Skeletal muscle tissue (tissue), 3 donors: ENCODE measurements at regions not wholly inside any gene's neighbourhood (a gene's known extent, or its start where the extent isn't known, plus 50 kb on each side); places are given as distances from the start of the nearest gene placed in this dataset.

Experiments
- H3K27ac ChIP-seq: one replicate; pipeline ENCODE4 v1.7.0; 2013; ENCODE audit warnings: mild to moderate bottlenecking, low read depth, low read length, inconsistent platforms
- H3K27me3 ChIP-seq, 3 donors: one replicate each; pipeline ENCODE4 v1.7.0; 2013; ENCODE audit warnings: low read length in 3 of 3; ENCODE audit not compliant: control insufficient read depth in 3 of 3, insufficient read depth in 3 of 3
- H3K36me3 ChIP-seq, 3 donors: one replicate each; pipeline ENCODE4 v1.7.0; 2013; ENCODE audit warnings: low read length in 3 of 3; ENCODE audit not compliant: control insufficient read depth in 3 of 3, insufficient read depth in 3 of 3
- H3K4me1 ChIP-seq, 3 donors: one replicate each; pipeline ENCODE4 v1.7.0; 2013; ENCODE audit warnings: low read length in 3 of 3, mild to moderate bottlenecking in 3 of 3; ENCODE audit not compliant: control insufficient read depth in 3 of 3, insufficient read depth in 3 of 3
- H3K4me3 ChIP-seq, 3 donors: one replicate each; pipeline ENCODE4 v1.7.0; 2013; ENCODE audit warnings: low read length in 3 of 3
- H3K9ac ChIP-seq, 3 donors: one replicate each; pipeline ENCODE4 v1.7.0; 2013; ENCODE audit warnings: low read length in 3 of 3, mild to moderate bottlenecking in 3 of 3, moderate library complexity in 2 of 3, low read depth in 1 of 3
- H3K9me3 ChIP-seq, 3 donors: one replicate each; pipeline ENCODE4 v1.7.0; 2013; ENCODE audit warnings: low read length in 3 of 3; ENCODE audit not compliant: control insufficient read depth in 3 of 3
- donor health status: Osteomylitis.

DNA sequence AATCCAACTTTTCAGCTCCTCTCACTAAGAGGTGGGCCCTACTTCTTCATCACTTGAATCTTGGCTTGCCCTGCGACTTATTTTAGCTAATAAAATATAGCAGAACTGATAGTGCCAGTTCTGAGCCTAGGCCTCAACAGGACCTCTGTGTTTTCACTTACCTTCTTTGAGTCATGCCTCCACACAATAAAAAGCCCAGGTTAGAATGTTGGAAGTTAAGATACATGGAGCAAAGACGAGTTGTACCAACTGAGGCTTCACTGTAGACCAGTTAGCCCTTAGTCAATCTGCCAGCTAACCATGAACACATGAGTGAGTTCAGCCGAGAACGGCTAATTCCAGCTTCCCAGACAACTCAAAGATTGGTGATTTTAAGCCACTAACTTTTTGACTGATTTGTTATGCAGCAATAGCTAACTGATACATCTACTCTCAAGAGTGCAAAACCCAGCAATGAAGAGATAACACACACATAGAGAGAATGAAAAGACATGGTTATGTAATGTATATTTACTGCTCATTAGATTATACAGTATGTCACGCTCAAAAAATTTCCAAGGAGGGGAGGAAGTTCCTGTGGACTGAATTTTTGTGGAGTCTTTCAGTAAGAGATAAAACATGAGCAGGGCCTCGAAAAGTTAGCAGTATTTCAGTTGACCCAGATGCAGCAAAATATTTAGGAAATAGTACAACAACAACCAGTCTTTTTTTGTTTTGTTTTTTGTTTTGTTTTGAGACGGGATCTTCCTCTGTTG, 181.1 kb downstream of the MYCN start:
- H3K27ac ChIP-seq: no peak overlapping the region
- no peak overlapping the region for H3K9ac ChIP-seq
- no peaks in the 10 kb centered on the region for H3K4me1 ChIP-seq
- no peaks in the 10 kb centered on the region for H3K36me3 ChIP-seq
- no peaks in the 10 kb centered on the region for H3K9me3 ChIP-seq
- H3K27me3 ChIP-seq: no peaks in the 10 kb centered on the region
- no peak overlapping the region for H3K4me3 ChIP-seq

DNA sequence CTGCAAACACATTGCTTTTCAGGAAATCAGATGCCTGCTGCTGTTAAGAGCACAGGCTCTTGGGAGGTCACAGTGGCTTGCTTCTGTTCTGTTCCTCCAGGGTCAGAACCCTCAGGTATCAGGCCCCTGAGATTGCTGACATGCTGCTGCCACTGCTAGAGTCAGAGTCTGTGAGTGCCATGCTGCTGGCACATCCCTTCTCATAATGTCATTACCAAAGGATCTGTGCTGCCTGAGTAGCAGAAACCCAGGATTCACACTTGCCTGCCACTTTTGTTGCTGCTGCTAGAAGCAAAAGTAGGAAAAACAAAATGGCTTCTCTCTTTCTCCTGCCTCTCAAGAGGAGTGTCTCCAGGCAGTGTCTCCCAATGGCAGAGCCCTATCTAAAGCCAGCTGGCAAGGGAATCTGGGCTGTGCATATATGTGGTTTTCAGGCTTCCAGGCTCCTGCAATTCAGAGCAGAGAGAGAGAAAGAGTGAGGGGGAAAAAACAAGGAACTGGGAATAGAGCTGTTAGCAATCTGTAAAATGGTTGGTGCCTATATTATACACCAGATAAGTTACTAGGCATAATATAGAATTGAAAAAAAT, 180.3 kb downstream of the MYCN start:
- Histone ChIP-seq H3K9ac (no peak overlapping the region), H3K4me3 (no peak overlapping the region), H3K27me3 (no peaks in the 10 kb centered on the region), H3K27ac (no peak overlapping the region), H3K36me3 (no peaks in the 10 kb centered on the region), H3K9me3 (no peaks in the 10 kb centered on the region), H3K4me1 (no peaks in the 10 kb centered on the region)

DNA sequence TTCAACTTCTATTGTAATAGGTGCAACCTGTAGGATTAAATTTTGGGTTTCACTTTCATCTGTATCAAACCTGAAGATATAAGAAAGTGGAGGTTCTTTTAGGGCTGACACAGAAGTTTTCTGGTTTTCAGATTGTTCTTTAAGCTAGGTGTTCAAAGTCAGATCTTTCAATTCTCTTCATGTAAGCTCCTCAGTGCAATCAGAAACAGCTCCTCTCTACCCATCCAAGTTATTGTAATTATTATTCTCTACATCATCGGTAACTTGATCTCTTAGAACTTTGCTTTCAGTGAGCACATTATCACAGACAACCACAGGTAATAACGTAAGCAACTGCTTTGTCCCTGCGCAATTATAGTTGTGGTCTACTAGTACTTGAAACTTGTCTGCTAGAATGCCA, 179.4 kb downstream of the MYCN start:
- Histone ChIP-seq H3K9ac (no peak overlapping the region), H3K4me1 (no peaks in the 10 kb centered on the region), H3K9me3 (no peaks in the 10 kb centered on the region), H3K4me3 (no peak overlapping the region), H3K36me3 (no peaks in the 10 kb centered on the region), H3K27ac (no peak overlapping the region), H3K27me3 (no peaks in the 10 kb centered on the region)

DNA sequence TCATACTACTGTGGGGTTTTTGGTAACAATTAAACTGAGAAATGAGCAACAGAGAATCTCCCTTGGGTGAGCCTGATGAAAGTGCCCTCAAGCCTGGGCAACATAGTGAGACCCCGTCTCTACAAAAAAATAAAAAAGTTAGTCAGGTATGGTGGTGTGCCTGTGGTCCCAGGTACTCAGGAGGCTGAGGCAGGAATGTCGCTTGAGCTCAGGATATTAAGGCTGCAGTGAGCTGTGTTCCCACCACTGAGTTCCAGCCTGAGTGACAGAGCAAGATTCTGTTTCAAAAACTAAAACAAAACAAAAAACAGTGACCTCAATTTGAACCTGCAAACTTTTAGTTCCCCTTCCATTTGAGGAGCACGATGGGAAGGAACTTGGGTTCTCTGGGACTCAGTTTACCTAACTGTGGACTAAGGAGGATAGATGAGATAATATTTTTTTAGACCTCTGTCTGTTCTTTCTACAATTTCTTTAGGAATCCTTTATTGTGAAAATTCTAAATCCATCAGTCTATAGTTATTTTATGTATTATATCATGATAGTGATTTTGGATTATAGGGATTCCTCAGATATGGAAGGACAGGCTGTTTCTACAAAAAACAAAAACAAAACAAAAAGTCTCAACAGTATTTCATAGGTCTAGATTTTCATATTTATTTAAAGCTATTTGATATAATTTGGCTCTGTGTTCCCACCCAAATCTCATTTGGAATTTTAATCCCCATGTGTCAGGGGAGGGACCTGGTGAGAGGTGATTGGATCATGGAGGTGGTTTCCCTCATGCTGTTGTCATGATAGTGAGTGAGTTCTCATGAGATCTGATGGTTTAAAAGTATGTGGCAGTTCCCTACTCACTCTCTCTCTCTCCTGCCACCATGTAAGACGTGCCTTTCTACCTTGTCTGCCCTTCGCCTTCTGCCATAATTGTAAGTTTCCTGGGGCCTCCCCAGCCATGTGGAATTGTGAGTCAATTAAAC, 178.6 kb downstream of the MYCN start:
- Histone ChIP-seq H3K4me1 (no peaks in the 10 kb centered on the region), H3K9ac (no peak overlapping the region), H3K9me3 (no peaks in the 10 kb centered on the region), H3K27me3 (no peaks in the 10 kb centered on the region), H3K4me3 (no peak overlapping the region), H3K27ac (no peak overlapping the region), H3K36me3 (no peaks in the 10 kb centered on the region)

DNA sequence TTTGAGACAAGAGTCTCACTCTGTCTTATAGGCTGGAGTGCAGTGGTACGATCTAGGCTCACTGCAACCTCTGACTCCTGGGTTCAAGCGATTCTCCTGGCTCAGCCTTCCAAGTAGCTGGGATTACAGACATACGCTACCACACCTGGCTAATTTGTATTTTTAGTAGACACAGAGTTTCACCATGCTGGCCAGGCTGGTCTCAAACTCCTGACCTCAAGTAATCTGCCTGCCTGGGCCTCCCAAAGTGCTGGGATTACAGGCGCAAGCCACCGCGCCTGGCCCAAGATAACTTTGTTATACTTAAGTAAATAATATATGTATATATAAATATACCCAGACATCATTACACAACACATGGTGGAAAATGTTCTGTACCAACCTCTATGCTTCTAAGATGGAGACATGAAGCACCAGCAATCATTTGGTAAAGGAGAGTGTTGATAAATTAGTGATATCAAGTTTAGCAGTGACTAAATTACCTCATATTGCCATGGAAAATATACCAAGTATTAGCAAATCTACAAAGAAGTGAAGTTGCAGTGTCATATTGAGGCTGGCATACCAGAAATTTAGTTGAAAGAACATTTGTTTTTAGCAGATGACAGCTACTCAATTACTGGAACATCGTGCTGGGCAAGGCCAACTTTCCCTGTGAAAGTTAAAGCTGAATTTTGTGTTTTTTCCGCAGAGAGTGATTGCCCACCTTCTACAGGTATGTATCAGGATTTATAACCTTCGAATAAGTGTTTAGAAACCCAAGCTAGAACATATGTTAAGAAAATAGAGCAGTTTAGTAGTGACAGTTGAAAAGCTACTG, 177.7 kb downstream of the MYCN start:
- Histone ChIP-seq H3K9ac (no peak overlapping the region), H3K4me1 (no peaks in the 10 kb centered on the region), H3K36me3 (no peaks in the 10 kb centered on the region), H3K27me3 (no peaks in the 10 kb centered on the region), H3K4me3 (no peak overlapping the region), H3K27ac (no peak overlapping the region), H3K9me3 (no peaks in the 10 kb centered on the region)

DNA sequence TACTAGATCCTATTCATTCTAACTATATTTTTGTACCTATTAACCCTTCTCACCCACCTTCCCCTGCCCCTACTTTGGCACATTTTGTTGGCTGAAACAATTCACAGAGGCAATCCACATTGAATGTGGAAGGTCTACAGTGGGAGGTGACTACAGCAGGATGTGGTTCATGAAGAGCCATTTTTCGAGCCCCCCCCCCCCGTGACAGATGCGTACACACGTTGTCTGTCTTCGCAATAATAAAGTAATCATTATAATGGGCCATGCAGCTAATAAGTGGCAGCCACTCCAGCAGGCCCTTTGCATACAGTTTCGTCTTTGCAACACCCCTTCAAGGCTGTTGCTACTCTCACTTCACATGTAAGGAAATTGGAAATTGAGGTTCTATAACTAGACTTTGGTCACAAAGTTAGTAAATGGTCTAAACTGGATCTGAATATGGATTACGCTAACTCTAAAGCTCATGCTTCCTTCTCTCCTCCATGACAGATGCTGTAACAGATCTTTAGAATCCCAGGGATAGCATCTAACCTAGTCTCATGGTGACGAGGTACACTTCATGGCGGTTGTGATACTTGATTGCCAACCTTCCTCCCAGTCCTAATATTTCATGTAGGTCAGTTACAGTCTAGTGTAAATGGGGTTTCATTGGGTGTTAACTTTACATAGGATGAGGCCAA, 176.8 kb downstream of the MYCN start:
- Histone ChIP-seq H3K4me3 (no peak overlapping the region), H3K4me1 (no peaks in the 10 kb centered on the region)

DNA sequence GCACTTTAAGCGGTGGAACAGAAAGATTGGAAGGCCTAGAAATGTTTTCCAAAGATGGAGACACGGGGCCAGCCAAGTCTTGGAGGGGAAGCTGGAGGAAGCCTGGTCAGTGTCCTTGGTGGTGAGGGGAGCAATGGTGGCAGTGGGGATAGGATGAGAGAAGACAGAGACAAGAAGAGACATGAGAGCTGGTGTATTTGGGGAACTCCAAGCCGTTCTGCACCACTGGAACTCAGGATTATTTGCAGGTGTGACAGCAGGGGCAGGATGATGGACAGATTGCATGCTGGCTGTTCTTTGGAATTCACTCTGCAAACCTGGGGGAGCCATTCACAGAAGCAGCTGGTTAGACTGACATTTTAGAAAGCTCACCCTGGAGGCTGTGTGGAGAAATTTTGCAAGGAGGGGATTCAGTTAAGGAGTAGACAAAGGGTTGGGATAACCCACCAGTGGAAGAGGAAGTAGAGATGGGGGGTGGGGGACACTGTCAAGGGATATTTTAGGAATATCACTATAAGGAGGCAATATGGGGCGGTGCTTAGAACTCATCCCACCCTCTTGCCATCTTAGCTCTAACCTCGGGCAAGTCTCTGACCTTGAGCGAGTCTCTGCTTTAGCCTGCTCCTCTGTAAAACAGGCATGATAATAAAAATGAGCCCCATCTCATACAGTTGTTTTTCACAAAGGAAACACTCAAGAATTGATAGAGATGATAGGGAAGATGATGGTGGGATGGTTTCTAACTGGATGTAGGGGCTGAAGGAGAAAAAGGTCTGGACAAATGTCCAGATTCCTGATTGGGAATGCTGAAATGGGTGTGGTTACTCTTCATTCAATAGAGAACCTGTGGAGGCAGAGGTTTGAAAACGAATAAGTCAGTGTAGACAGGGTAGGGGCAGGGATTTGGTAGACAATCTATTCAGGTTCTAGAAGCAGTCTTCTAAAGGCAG, 175.8 kb downstream of the MYCN start:
- peaks cover 0 to 3% (median 0%) of the 10 kb centered on the region in 3 donors for H3K27me3 ChIP-seq

More for the DNA sequence above, 176.8 kb downstream of the MYCN start:
- Histone ChIP-seq H3K27ac (no peak overlapping the region), H3K36me3 (no peaks in the 10 kb centered on the region), H3K9me3 (no peaks in the 10 kb centered on the region), H3K9ac (no peak overlapping the region), H3K27me3 (no peaks in the 10 kb centered on the region)

DNA sequence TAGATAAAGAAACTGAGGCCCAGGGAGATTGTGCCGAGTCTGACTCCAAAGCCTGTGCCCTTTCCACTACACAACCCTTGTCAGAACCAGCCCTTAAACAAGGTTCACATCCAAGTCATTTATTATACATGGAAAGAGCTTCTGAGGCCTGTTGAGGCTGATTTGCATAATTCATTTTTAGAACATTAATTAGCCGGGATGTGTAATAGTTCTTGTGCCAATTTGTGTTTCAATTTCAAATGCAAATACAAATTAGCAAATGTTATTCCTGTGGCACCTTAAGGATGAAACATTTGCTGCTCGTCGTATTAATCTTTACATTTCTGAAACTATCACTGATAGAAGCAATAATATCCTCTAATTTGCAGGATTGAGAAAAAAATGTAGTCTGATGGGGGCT, 174.9 kb downstream of the MYCN start:
- Histone ChIP-seq H3K9me3 (no peaks in the 10 kb centered on the region), H3K27me3 (peaks cover 0 to 3% (median 0%) of the 10 kb centered on the region in 3 donors), H3K36me3 (no peaks in the 10 kb centered on the region), H3K4me3 (no peak overlapping the region), H3K27ac (no peak overlapping the region), H3K9ac (no peak overlapping the region), H3K4me1 (no peaks in the 10 kb centered on the region)

More for the DNA sequence above, 175.8 kb downstream of the MYCN start:
- no peak overlapping the region for H3K4me3 ChIP-seq
- H3K4me1 ChIP-seq: no peaks in the 10 kb centered on the region
- H3K27ac ChIP-seq: no peak overlapping the region
- no peaks in the 10 kb centered on the region for H3K9me3 ChIP-seq
- no peaks in the 10 kb centered on the region for H3K36me3 ChIP-seq
- no peak overlapping the region for H3K9ac ChIP-seq
